Transverse colon (tissue), 4 donors: ENCODE measurements at regions not wholly inside any gene's neighbourhood (a gene's known extent, or its start where the extent isn't known, plus 50 kb on each side); places are given as distances from the start of the nearest gene placed in this dataset.

Source experiments
- CTCF ChIP-seq, 5 experiments: fragments of 200-600 bp in 3 of 5; fragments of 450-650 bp in 2 of 5; sonication (generic) in 3 of 5; IDR thresholded peaks; 1 replicate in 2 of 5; 2 replicates in 3 of 5; pipeline ENCODE4 v1.5.1; 2016 to 2017; ENCODE audit warnings: antibody characterized with exemption in 5 of 5, inconsistent platforms in 3 of 5, mild to moderate bottlenecking in 2 of 5, moderate library complexity in 1 of 5
- EP300 ChIP-seq: sonication (generic); formaldehyde crosslinking; IDR thresholded peaks from one replicate; pipeline ENCODE4 v1.6.1; 2017; ENCODE audit warnings: antibody characterized with exemption, low read depth
- POLR2AphosphoS5 ChIP-seq, 3 donors: sonication (generic); formaldehyde crosslinking; IDR thresholded peaks; one replicate each; pipeline ENCODE4 v1.6.1; 2016; ENCODE audit warnings: antibody characterized with exemption in 3 of 3

- TF ChIP-seq EP300, result no peak
- TF ChIP-seq CTCF (IDR thresholded peaks at IDR 0.05), result no peak
- TF ChIP-seq POLR2AphosphoS5 (IDR thresholded peaks at IDR 0.05), result no peak
Measured at GRCh38 chr5:104326966-104327365, 764.4 kb upstream of the NUDT12 start.
